AG09319 (cell line): ENCODE measurements at regions not wholly inside any gene's neighbourhood (a gene's known extent, or its start where the extent isn't known, plus 50 kb on each side); places are given as distances from the start of the nearest gene placed in this dataset.

Source experiments
- DNase-seq: peaks from one replicate; pipeline ENCODE4 v3.0.0-alpha.2; 2010; ENCODE audit warnings: low read depth; ENCODE audit errors: extremely low read depth
- TF ChIP-seq, protein P1 (sequence below): IDR thresholded peaks from 2 replicates; pipeline ENCODE4 v1.5.1; 2011; ENCODE audit warnings: low read depth, mild to moderate bottlenecking, inconsistent platforms, low read length, moderate library complexity

- TF ChIP-seq, protein P1, sequence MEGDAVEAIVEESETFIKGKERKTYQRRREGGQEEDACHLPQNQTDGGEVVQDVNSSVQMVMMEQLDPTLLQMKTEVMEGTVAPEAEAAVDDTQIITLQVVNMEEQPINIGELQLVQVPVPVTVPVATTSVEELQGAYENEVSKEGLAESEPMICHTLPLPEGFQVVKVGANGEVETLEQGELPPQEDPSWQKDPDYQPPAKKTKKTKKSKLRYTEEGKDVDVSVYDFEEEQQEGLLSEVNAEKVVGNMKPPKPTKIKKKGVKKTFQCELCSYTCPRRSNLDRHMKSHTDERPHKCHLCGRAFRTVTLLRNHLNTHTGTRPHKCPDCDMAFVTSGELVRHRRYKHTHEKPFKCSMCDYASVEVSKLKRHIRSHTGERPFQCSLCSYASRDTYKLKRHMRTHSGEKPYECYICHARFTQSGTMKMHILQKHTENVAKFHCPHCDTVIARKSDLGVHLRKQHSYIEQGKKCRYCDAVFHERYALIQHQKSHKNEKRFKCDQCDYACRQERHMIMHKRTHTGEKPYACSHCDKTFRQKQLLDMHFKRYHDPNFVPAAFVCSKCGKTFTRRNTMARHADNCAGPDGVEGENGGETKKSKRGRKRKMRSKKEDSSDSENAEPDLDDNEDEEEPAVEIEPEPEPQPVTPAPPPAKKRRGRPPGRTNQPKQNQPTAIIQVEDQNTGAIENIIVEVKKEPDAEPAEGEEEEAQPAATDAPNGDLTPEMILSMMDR = no peak
- DNase-seq = no peak
These were observed 768.8 kb upstream of the SLC10A2 start for GRCh38 chr13:103835052-103835451.

GRCh38 chr13:103833294-103833852, 767.2 kb upstream of the SLC10A2 start:
- TF ChIP-seq, protein P1 = no peak
- no peak for DNase-seq

GRCh38 chr13:103815619-103816018, 749.4 kb upstream of the SLC10A2 start:
- TF ChIP-seq, protein P1 = no peak
- DNase-seq = no peak

- DNase-seq = no peak
- TF ChIP-seq, protein P1 = no peak
These were observed 746.8 kb upstream of the SLC10A2 start for GRCh38 chr13:103812971-103813370.

DNA sequence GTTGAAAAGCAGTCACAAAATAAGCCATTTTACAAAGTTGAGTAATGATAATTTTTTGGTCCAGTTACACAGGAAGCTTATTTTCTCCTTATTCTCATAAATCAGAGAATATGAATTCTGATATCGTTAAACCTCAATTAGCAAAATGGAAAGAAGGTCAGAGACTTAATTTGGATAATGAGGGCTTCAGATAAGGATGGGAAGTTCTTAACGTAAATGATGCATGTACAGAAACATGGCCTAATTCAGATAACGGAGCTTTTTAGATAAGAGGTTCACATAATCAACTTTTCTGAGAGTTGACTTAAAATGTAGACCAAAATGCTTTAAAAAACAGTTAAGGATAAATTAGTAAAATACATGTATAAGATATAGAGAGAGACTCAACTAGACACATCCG, 746.3 kb upstream of the SLC10A2 start:
- no peak for DNase-seq
- TF ChIP-seq, protein P1 = no peak

DNA sequence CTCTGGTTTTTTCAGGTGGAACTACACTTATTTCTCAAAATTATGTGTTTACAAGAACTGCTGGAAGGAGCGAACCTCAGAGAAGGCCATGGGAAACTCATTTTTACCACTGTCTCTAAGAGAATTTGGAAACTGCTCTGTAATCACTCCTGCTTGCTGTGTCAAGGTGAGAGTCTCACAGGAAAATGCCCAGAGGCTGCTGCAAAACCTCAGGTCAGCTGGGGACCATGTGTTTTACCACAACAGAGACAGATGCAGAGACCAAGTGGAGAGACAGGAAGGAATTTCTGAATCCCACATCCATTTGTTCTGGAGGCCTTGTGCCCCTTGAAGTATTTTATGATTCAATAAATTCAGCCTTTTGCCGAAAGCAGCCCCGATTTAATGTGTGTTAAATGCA, 743.8 kb upstream of the SLC10A2 start:
- TF ChIP-seq, protein P1 = no peak
- DNase-seq = no peak

DNA sequence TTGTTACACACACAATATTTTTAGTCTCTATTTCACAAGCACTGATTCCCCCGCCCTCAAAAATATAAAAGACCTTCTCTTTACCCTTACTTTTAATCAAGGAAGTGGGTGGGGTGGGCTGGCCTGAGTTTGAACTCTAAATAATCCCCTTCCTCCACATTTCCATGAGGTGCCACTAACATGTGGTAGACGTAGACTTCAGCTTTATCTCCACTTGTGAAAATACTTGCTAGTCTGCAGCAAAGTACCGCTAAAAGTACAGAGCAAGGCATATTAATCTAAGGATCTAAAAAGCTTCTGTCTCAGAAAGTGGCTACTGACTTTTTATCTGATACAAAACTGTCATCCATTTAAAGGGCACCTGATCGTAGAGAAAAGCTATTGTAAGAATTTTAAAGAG, 739.6 kb upstream of the SLC10A2 start:
- TF ChIP-seq, protein P1 = no peak
- no peak for DNase-seq
